H9 (cell line): ENCODE measurements at regions not wholly inside any gene's neighbourhood (a gene's known extent, or its start where the extent isn't known, plus 50 kb on each side); places are given as distances from the start of the nearest gene placed in this dataset.

ENCODE experiments used
- DNase-seq: peaks from one replicate; pipeline ENCODE4 v3.0.0-alpha.2; 2017
- H2AFZ ChIP-seq: one replicate; pipeline ENCODE4 v1.6.1; 2013; ENCODE audit warnings: mild to moderate bottlenecking, low read length, control low read depth, moderate library complexity
- H2AK5ac ChIP-seq: 2 replicates; pipeline ENCODE4 v1.6.1; 2013; ENCODE audit warnings: low read length, control low read depth, mixed read lengths; ENCODE audit not compliant: insufficient read length
- H2BK120ac ChIP-seq: one replicate; pipeline ENCODE4 v1.6.1; 2013; ENCODE audit warnings: low read depth, mild to moderate bottlenecking, low read length, control low read depth, inconsistent platforms; ENCODE audit not compliant: poor library complexity, severe bottlenecking
- H2BK12ac ChIP-seq: 2 replicates; pipeline ENCODE4 v1.6.1; 2013; ENCODE audit warnings: low read length, control low read depth, mixed read lengths, low read depth; ENCODE audit not compliant: insufficient read length
- H2BK15ac ChIP-seq: 2 replicates; pipeline ENCODE4 v1.6.1; 2013; ENCODE audit warnings: low read depth, low read length, control low read depth
- H2BK20ac ChIP-seq: one replicate; pipeline ENCODE4 v1.6.1; 2013; ENCODE audit warnings: low read depth, mild to moderate bottlenecking, low read length, control low read depth, inconsistent platforms; ENCODE audit not compliant: poor library complexity, severe bottlenecking
- H2BK5ac ChIP-seq: 2 replicates; pipeline ENCODE4 v1.6.1; 2013; ENCODE audit warnings: low read length, control low read depth, mixed read lengths; ENCODE audit not compliant: insufficient read length
- H3K14ac ChIP-seq: 2 replicates; pipeline ENCODE4 v1.6.1; 2013; ENCODE audit warnings: low read length, control low read depth; ENCODE audit not compliant: insufficient read depth
- H3K18ac ChIP-seq: 2 replicates; pipeline ENCODE4 v1.6.1; 2013; ENCODE audit warnings: low read depth, mild to moderate bottlenecking, mixed read lengths, low read length, control low read depth; ENCODE audit not compliant: insufficient read length
- H3K23ac ChIP-seq: 2 replicates; pipeline ENCODE4 v1.6.1; 2013; ENCODE audit warnings: low read length, control low read depth, mixed read lengths, low read depth; ENCODE audit not compliant: insufficient read length
- H3K23me2 ChIP-seq: 2 replicates; pipeline ENCODE4 v1.6.1; 2013; ENCODE audit warnings: low read depth, mild to moderate bottlenecking, mixed read lengths, low read length, control low read depth; ENCODE audit not compliant: insufficient read length, poor library complexity, severe bottlenecking
- H3K27ac ChIP-seq: 2 replicates; pipeline ENCODE4 v1.5.1; 2013; ENCODE audit warnings: low read length, control low read depth, mixed read lengths, low read depth; ENCODE audit not compliant: insufficient read length
- H3K27me3 ChIP-seq: 2 replicates; pipeline ENCODE4 v1.6.1; 2013; ENCODE audit warnings: low read length, control low read depth, inconsistent platforms; ENCODE audit not compliant: insufficient read depth
- H3K4ac ChIP-seq: 2 replicates; pipeline ENCODE4 v1.6.1; 2013; ENCODE audit warnings: low read depth, mild to moderate bottlenecking, control low read depth, inconsistent platforms, low read length, moderate library complexity
- H3K4me1 ChIP-seq: 2 replicates; pipeline ENCODE4 v1.6.1; 2013; ENCODE audit warnings: low read length, control low read depth, inconsistent platforms; ENCODE audit not compliant: insufficient read depth
- H3K4me2 ChIP-seq: 2 replicates; pipeline ENCODE4 v1.6.1; 2013; ENCODE audit warnings: low read length, control low read depth, mixed read lengths; ENCODE audit not compliant: insufficient read length, insufficient read depth
- H3K56ac ChIP-seq: 2 replicates; pipeline ENCODE4 v1.6.1; 2013; ENCODE audit warnings: low read depth, mild to moderate bottlenecking, mixed read lengths, low read length, control low read depth; ENCODE audit not compliant: insufficient read length
- H3K79me1 ChIP-seq: 2 replicates; pipeline ENCODE4 v1.6.1; 2013; ENCODE audit warnings: low read depth, mild to moderate bottlenecking, moderate library complexity, low read length, control low read depth, inconsistent platforms; ENCODE audit not compliant: insufficient read depth, poor library complexity, severe bottlenecking
- H3K79me2 ChIP-seq: 2 replicates; pipeline ENCODE4 v1.6.1; 2013; ENCODE audit warnings: low read length, control low read depth, inconsistent platforms; ENCODE audit not compliant: insufficient read depth
- H3K9ac ChIP-seq: 2 replicates; pipeline ENCODE4 v1.6.1; 2013; ENCODE audit warnings: low read length, control low read depth, mixed read lengths; ENCODE audit not compliant: insufficient read length; ENCODE audit errors: extremely low read depth
- H3K9me3 ChIP-seq: one replicate; pipeline ENCODE4 v1.6.1; 2013; ENCODE audit warnings: low read depth, low read length, inconsistent platforms; ENCODE audit not compliant: control insufficient read depth
- H3T11ph ChIP-seq: one replicate; pipeline ENCODE4 v1.6.1; 2013; ENCODE audit warnings: mild to moderate bottlenecking, low read length, control low read depth, inconsistent platforms
- H4K20me1 ChIP-seq: one replicate; pipeline ENCODE4 v1.6.1; 2013; ENCODE audit not compliant: control insufficient read depth, insufficient read length, insufficient read depth
- H4K5ac ChIP-seq: 2 replicates; pipeline ENCODE4 v1.6.1; 2013; ENCODE audit warnings: low read depth, mild to moderate bottlenecking, mixed read lengths, low read length, control low read depth; ENCODE audit not compliant: insufficient read length
- H4K8ac ChIP-seq: replicated peaks from 2 replicates; pipeline ENCODE4 v1.6.1; 2013; ENCODE audit warnings: low read length, control low read depth, mixed read lengths, low read depth; ENCODE audit not compliant: insufficient read length
- H4K91ac ChIP-seq: 2 replicates; pipeline ENCODE4 v1.6.1; 2013; ENCODE audit warnings: low read depth, mild to moderate bottlenecking, moderate library complexity, mixed read lengths, low read length, control low read depth; ENCODE audit not compliant: insufficient read length
- H3K27ac Mint-ChIP-seq, 3 experiments: 2 replicates in 2 of 3; 3 replicates in 1 of 3; pipeline ENCODE4 v1.8.0; 2020 to 2021; ENCODE audit warnings: mixed read lengths in 3 of 3, mild to moderate bottlenecking in 1 of 3, moderate library complexity in 1 of 3
- H3K27me3 Mint-ChIP-seq: 2 replicates; pipeline ENCODE4 v1.8.0; 2021; ENCODE audit warnings: low read depth, mild to moderate bottlenecking, moderate library complexity, mixed read lengths
- H3K36me3 Mint-ChIP-seq, 3 experiments: 2 replicates in 2 of 3; 3 replicates in 1 of 3; pipeline ENCODE4 v1.8.0; 2020 to 2021; ENCODE audit warnings: low read depth in 3 of 3, mixed read lengths in 3 of 3; ENCODE audit not compliant: insufficient read depth in 1 of 3
- H3K4me1 Mint-ChIP-seq, 2 experiments: 2 replicates each; pipeline ENCODE4 v1.8.0; 2020; ENCODE audit warnings: mixed read lengths in 2 of 2
- H3K4me3 Mint-ChIP-seq, 2 experiments: 2 replicates in 1 of 2; 3 replicates in 1 of 2; pipeline ENCODE4 v1.8.0; 2020 to 2021; ENCODE audit warnings: mild to moderate bottlenecking in 2 of 2, mixed read lengths in 2 of 2, moderate library complexity in 1 of 2
- H3K9me3 Mint-ChIP-seq, 2 experiments: 2 replicates in 1 of 2; 3 replicates in 1 of 2; pipeline ENCODE4 v1.8.0; 2020; ENCODE audit warnings: mild to moderate bottlenecking in 2 of 2, mixed read lengths in 2 of 2, moderate library complexity in 1 of 2
- WGBS: extraction: QIAGEN DNeasy Blood & Tissue Kit; methylation state at CpG from one replicate; pipeline ENCODE4 v1.1.7; 2013; ENCODE audit warnings: missing lambda C conversion rate, low lambda C conversion rate, mixed read lengths; ENCODE audit not compliant: insufficient read length; ENCODE audit errors: extremely low coverage; 5-methylcytosine and 5-hydroxymethylcytosine counted together
- TF ChIP-seq, protein P1 (sequence below): fragments of 200-600 bp; sonication (generic); conservative IDR thresholded peaks from 3 replicates; pipeline ENCODE4 v1.8.0; 2021; ENCODE audit warnings: antibody characterized with exemption, mild to moderate bottlenecking

- Histone ChIP-seq H3K79me2 (no peaks in the 10 kb centered on the region), H2AFZ (no peak overlapping the region), H2BK120ac (no peak overlapping the region), H2AK5ac (no peak overlapping the region), H3K4ac (no peak overlapping the region), H3K14ac (no peak overlapping the region), H2BK5ac (no peak overlapping the region), H3K9ac (no peak overlapping the region), H3K56ac (no peak overlapping the region), H4K8ac (no peak overlapping the region), H3K23ac (no peak overlapping the region), H3K18ac (no peak overlapping the region), H3K27ac (no peak overlapping the region), H3K23me2 (no peaks in the 10 kb centered on the region), H4K20me1 (no peaks in the 10 kb centered on the region), H2BK15ac (no peak overlapping the region), H2BK12ac (no peak overlapping the region), H3K4me1 (no peaks in the 10 kb centered on the region), H4K5ac (no peak overlapping the region), H3K79me1 (no peaks in the 10 kb centered on the region), H4K91ac (no peak overlapping the region), H3K27me3 (no peaks in the 10 kb centered on the region), H3K9me3 (no peaks in the 10 kb centered on the region), H3T11ph (no peak overlapping the region), H2BK20ac (no peak overlapping the region), H3K4me2 (no peak overlapping the region)
- Mint-ChIP-seq H3K4me1 (no peaks in the 10 kb centered on the region), H3K4me3 (no peak overlapping the region), H3K27me3 (no peaks in the 10 kb centered on the region), H3K9me3 (peaks cover 6 to 10% of the 10 kb centered on the region in 2 experiments), H3K27ac (no peak overlapping the region), H3K36me3 (peaks cover 3 to 10% (median 5%) of the 10 kb centered on the region in 3 experiments; a peak in 5 of 7 replicates)
- no peak for DNase-seq
- TF ChIP-seq, protein P1, sequence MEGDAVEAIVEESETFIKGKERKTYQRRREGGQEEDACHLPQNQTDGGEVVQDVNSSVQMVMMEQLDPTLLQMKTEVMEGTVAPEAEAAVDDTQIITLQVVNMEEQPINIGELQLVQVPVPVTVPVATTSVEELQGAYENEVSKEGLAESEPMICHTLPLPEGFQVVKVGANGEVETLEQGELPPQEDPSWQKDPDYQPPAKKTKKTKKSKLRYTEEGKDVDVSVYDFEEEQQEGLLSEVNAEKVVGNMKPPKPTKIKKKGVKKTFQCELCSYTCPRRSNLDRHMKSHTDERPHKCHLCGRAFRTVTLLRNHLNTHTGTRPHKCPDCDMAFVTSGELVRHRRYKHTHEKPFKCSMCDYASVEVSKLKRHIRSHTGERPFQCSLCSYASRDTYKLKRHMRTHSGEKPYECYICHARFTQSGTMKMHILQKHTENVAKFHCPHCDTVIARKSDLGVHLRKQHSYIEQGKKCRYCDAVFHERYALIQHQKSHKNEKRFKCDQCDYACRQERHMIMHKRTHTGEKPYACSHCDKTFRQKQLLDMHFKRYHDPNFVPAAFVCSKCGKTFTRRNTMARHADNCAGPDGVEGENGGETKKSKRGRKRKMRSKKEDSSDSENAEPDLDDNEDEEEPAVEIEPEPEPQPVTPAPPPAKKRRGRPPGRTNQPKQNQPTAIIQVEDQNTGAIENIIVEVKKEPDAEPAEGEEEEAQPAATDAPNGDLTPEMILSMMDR = no peak
- no CpG with 5 or more reads among the region's 2 CpGs for WGBS
Measured at GRCh38 chr3:165669967-165670366, 167.3 kb downstream of the BCHE start.
